GM18907 (cell line): ENCODE measurements at regions not wholly inside any gene's neighbourhood (a gene's known extent, or its start where the extent isn't known, plus 50 kb on each side); places are given as distances from the start of the nearest gene placed in this dataset.

Experiments
- ATAC-seq: cut with Tn5 transposase; IDR thresholded peaks from one replicate; pipeline ENCODE4 v1.9.1; 2021; ENCODE audit warnings: mild to moderate bottlenecking, moderate library complexity; ENCODE audit not compliant: unreplicated experiment

GRCh38 chr15:69853544-69853951 lies 244.2 kb downstream of the TLE3 start:
- no peak for ATAC-seq

GRCh38 chr15:69854001-69854400 lies 243.7 kb downstream of the TLE3 start:
- ATAC-seq: no peak

- ATAC-seq: no peak
Measured at GRCh38 chr15:69854521-69855181, 243.1 kb downstream of the TLE3 start.

GRCh38 chr15:69855258-69856000 lies 242.3 kb downstream of the TLE3 start:
- no peak for ATAC-seq

- ATAC-seq: no peak
Measured at GRCh38 chr15:69857250-69857649, 240.5 kb downstream of the TLE3 start.

GRCh38 chr15:69857686-69858391 lies 239.9 kb downstream of the TLE3 start:
- no peak for ATAC-seq

GRCh38 chr15:69858456-69858855 lies 239.3 kb downstream of the TLE3 start:
- no peak for ATAC-seq

GRCh38 chr15:69859866-69860265 lies 237.9 kb downstream of the TLE3 start:
- no peak for ATAC-seq

- ATAC-seq: no peak
Measured at GRCh38 chr15:69860321-69860720, 237.4 kb downstream of the TLE3 start.

- ATAC-seq: no peak
Measured at GRCh38 chr15:69860921-69861320, 236.8 kb downstream of the TLE3 start.

GRCh38 chr15:69861331-69862171 lies 236.2 kb downstream of the TLE3 start:
- ATAC-seq: no peak

GRCh38 chr15:69862540-69862939 lies 235.2 kb downstream of the TLE3 start:
- ATAC-seq: no peak

GRCh38 chr15:69863446-69863845 lies 234.3 kb downstream of the TLE3 start:
- ATAC-seq: no peak

GRCh38 chr15:69865369-69865768 lies 232.3 kb downstream of the TLE3 start:
- no peak for ATAC-seq

GRCh38 chr15:69868756-69869155 lies 229.0 kb downstream of the TLE3 start:
- no peak for ATAC-seq

- no peak for ATAC-seq
Measured at GRCh38 chr15:69869291-69869690, 228.4 kb downstream of the TLE3 start.

GRCh38 chr15:69869881-69870505 lies 227.7 kb downstream of the TLE3 start:
- no peak for ATAC-seq

- no peak for ATAC-seq
Measured at GRCh38 chr15:69871511-69872134, 226.1 kb downstream of the TLE3 start.

- ATAC-seq: no peak
Measured at GRCh38 chr15:69873807-69874206, 223.9 kb downstream of the TLE3 start.

GRCh38 chr15:69874321-69874720 lies 223.4 kb downstream of the TLE3 start:
- no peak for ATAC-seq
